GM19239 (cell line): ENCODE measurements at regions not wholly inside any gene's neighbourhood (a gene's known extent, or its start where the extent isn't known, plus 50 kb on each side); places are given as distances from the start of the nearest gene placed in this dataset.
"Not testable (repeated sequence)": the region's sequence is repeated elsewhere in the genome, so short reads cannot be mapped to it uniquely, and the experiment has no call there.

Experiments
- DNase-seq: peaks from one replicate; pipeline ENCODE4 v3.0.0; 2011; ENCODE audit warnings: low spot score; ENCODE audit not compliant: insufficient read length
- FAIRE-seq: peaks from 2 replicates; lab custom pipeline; 2011; peaks lifted over from hg19 to GRCh38; lab: Jason Lieb, UNC

DNA sequence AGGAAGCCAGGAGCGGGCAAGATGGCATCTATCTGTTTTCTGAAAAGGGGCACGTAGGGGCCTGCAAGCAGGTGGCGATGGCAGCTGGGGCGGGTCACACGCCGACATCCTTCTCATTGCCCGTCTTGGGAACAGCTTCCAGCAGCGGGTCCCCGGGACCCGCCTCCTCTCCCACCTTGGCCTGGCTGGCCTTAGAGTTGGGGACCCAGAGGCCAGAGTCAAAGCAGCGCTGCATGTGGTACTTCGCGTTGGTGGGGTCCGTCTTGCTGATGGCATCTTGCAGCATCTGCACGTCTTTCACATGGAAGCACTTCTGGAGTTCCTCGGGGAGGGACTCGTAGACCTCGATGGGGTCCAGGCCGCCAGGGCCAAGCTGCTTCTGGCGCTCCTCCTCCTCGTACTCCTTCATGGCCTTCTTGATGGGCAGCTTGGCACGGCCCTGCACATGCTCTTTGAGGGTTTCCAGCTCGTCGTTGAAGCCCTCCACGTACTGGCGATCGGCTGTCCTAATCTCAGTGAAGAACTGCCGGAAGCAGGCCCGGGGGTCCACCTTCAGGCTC is 127.6 kb upstream of the CLINT1 start:
- no peak for DNase-seq
- no peak for FAIRE-seq

DNA sequence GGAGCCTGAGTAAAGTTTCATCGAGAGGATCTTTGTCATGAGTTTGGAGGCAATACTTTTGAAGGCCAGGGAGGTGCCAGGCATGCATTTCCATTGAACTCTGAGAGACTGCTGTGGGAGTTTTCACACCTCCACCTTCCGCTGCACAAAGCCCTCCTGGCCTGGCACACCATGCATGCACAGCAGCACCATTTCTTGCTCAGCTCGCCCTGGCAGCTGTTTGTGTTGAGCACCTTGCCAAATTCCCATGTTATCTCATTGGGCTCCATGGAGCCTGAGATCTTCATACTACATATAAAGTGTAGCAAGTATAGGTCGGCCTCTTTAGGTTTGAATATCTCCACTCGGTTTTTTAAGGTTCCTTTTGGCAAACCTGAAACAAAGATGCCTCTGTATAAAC is 125.7 kb upstream of the CLINT1 start:
- no peak for FAIRE-seq
- no peak for DNase-seq

DNA sequence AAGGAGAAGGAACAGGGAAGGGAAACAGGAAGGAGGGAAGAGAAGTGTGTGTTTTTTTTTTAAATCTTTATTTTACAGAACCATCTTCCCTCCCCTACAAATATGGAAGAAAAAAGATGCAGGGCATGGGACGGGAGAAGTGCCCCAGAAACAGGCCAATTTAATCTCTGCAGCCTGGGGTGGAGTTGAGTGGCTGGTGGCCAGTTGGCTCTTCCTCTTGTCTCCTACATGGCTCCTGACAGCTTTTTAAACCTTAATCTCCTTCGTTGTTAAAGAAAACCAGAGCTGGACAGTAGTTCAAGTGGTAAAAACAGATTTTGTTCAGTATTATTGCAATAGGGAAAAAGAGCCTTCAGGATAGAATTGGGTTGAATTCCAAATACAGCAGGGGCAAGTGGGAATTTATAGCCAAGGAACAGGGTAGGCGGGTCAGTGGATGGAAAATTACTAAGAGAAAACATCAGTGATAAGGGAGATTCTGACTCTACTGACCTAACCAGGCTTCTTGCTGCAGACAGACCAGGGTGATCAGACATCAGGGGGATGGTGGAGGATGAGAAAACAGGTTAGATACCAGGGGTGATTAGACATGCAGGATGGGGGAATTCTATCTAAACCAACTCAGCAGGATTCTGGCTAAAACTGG is 125.1 kb upstream of the CLINT1 start:
- DNase-seq (no peak), FAIRE-seq (no peak)

DNA sequence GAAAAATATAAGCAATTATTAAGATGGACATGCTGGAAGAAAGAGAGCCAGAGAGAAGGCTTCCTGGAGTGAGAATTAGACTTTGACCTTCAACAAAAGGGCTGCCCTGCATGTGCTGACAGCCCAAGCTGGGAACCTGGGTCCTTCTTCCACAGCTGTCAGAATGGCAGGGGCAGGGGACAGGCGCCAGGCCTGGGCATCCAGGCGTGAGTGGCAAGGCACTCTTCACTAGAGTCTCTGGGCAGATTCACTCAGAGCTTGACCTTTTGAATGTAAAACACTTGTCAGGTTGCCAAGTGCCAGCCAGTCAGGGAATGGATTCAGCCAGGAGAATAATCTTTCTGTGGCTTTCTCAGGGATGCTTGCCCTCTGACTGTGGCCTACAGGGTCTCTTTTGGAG is 119.1 kb upstream of the CLINT1 start:
- DNase-seq, result no peak
- no peak for FAIRE-seq

DNA sequence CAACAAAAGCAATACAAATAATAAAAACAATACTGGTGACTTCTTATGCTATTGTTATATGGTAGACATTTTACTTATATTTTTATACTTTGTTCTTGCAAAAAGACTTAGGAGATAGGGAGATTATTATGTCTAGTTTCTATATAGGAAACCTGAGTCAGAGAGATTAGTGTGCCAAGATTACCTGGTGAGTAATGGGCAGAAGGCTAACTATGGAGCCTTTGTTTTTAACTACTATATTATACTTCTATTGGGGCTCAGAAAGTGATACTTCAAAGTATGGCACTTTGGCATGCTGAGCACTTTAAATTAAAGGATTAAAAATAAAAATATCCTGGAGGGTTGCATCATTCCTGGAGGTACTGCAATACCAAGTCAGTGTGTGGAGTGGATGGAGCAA is 117.5 kb upstream of the CLINT1 start:
- FAIRE-seq (no peak), DNase-seq (no peak)

DNA sequence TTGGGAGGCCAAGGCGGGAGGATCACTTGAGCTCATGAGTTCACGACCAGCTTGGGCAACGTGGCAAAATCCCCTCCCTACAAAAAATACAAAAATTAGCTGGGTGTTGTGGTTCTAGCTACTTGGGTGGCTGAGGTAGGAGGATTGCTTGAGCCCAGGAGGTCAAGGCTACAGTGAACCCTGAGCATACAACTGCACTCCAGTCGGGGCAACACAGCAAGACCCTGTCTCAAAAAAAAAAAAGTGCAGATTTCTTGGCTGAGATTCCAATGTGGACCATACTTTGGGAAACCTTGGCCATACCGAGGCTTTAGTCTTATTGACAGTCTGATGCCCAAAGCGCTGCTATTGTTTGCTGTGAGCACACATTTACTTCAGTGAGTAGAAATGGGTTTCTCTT is 113.6 kb upstream of the CLINT1 start:
- no peak for DNase-seq
- FAIRE-seq, result no peak

DNA sequence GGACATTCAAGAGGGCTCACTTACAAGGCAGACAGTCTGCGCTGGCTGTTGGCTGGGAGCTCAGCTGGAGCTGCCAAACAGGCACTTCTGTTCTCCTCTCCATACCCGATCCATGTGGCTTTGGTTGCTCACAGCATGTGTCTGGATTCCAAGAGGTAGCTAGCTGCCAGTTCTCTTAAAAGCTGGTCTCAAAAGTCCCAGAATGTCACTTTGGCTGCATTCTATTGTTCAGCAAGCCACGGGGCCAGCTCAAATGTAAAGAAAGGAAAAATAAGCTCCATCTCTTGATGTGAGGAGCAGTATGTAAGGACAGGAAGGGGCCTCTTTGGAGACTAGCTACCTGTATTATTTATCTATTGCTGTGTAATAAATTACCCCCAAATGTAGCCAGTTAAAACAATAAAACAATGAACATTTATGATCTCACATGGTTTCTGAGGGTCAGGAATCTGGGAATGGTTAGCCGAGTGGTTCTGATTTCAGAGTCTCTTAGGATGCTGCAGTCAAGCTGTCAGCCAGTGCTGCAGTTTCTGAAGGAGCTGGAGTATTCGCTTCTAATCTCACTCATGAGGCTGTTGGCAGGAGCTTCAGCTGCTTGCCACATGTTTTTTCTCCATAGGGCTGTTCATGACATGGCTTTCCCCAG is 112.7 kb upstream of the CLINT1 start:
- DNase-seq (no peak), FAIRE-seq (no peak)

DNA sequence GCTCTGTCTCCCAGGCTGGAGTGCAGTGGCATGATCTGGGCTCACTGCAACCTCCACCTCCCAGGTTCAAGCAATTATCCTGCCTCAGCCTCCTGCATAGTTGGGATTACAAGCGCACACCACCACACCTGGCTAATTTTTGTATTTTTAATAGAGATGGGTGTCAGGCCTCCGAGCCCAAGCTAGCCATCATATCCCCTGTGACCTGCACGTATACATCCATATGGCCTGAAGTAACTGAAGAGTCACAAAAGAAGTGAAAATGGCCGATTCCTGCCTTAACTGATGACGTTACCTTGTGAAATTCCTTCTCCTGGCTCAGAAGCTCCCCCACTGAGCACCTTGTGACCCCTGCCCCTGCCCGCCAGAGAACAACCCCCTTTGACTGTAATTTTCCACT is 109.6 kb upstream of the CLINT1 start:
- FAIRE-seq, DNase-seq: not testable (repeated sequence)

DNA sequence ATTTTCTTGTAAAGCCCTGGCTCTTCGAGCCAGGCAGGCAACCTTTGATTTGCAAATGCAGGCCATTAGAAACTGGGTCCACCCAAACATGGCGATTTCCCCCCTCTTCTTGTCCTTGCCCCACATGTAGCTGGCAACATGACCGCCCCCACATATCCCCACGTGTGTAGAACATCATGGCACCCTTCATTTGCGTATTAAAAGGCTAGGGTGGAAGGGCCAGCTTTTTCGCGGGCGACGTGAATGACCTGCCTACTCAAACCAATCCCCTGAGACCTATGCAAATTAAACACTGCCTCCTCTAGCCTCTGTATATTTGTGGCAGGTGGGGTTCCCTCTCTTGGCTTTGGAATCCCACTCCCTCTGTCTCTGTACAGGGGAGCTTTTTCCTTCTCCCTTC is 107.0 kb upstream of the CLINT1 start:
- DNase-seq (no peak), FAIRE-seq (no peak)

DNA sequence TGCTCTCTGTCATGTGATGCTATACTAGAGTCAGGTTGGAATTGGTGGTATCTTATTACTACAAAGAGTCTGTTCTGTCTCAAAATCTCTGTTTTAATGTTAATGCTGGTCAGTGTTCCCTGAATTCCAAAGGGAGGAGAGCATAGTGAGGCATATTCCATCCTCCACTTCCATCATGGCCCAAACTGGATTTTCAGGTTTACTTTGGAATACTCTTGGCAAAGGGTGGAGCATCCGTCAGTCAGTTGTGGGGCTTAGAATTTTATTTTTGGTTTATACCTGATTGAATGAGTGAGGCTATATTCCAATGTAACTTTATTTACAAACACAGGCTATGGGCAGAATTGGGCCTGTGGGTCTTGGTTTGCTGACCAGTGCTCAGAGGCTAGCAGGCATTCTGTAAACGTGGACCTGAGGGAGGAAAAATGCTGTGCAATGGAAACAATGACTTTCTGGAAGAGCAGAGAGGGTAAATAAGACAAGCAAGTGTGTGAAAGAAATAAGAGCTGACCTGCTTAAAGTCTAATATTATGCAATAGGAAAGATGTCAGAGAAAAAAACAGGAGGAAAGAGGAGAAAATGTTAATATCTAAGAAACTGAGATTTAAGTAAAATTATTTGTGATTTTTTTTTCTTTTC is 106.2 kb upstream of the CLINT1 start:
- no peak for DNase-seq
- FAIRE-seq, result no peak

DNA sequence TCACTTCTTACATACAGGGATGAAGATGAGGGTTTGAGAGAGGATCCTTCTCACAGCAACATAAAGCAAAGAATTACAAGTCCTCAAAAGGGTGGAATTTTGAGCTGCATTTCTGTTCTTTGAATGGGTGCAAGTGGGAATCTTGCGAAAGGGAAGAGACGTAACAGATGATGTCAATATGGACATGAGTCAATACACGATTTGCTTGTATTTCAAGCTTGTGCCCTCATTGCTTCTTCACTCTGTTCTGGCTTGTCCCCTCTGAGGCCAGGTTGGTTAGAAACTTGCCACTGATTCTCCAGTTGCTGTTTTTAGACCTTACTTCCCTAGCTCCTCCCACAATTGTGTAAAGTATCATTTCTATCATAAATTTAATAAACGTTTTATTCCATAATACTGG is 104.8 kb upstream of the CLINT1 start:
- DNase-seq, result no peak
- FAIRE-seq, result no peak

DNA sequence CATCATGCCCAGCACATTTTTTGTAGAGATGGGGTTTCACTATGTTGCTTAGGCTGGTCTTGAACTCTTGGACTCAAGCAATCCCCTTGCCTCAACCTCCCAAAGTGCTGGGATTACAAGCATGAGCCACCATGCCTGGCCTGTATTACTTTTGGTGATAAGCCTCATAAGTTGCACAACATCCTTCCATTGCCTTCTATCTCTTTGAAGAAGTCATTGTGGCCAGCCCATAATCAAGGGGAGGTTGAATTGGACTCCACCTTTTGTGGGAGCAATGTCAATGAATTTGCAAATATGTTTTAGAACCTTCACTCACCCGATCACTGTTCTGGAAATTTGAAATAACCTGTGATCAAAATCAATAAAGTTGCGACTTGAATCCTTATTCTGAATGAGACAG is 104.3 kb upstream of the CLINT1 start:
- FAIRE-seq (no peak), DNase-seq (no peak)

DNA sequence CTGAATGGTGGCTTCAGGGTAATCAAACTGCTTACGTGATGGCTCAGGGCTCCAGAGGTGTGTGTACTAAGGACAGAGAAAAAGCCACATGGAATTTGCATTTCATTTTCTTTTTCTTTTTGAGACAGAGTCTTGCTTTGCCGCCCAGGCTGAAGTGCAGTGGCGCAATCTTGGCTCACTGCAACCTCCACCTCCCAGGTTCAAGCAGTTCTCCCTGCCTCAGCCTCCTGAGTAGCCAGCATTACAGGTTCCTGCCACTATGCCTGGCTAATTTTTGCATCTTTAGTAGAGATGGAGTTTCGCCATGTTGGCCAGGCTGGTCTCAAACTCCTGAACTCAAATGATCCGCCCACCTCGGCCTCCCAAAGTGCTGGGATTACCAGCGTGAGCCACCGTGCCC is 103.7 kb upstream of the CLINT1 start:
- not testable (repeated sequence) for FAIRE-seq, DNase-seq

DNA sequence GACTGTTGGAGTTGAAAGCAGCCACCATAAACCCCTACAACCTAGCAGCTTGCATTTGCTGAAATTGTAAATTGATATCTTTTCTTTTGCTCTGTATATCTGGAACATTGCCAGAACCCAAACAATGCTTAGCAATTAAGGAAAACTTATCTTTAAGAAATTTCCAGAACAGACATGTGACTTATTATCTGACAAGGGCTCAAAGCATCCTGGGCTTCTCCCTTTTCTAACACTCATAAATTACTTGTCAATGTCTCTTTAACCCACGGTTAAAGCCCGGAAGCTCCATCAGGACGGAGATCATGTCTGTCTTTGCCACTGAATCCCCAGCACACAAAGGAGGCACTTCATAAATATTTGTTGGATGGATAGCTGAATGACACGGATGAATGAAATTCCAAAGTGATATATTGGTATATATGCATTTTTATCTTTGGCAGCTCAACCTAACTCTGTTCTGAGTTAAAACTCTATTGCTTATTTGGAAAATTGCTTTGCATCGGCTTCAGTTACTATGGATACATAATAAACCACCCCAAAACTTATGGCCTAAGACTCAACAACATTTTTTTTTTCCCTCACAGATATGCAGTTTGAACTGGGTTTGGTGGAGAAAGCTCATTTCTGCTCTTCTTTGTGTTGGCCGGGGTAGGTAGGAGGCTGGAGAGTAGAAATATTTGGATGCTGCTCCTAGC is 103.1 kb upstream of the CLINT1 start:
- DNase-seq, result no peak
- FAIRE-seq, result no peak

DNA sequence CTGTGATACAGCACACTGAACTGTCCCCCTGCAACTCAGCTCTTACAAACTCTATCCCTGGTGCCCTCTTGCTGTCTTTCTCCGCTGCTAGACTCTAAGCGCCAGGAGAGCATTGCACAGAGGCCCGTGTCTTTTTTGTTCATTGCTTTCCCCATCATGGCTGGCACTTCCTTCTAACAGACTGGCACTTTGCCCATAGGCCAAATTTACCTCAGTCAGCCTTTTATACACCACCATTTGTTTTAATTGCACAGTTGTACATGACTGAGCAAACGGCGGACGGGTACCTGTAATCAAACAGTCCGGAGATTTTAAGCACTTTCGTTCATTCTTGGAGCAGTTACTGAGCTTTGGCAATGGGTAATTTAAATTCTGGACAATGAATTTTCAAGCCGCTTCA is 102.2 kb upstream of the CLINT1 start:
- DNase-seq (no peak), FAIRE-seq (no peak)

DNA sequence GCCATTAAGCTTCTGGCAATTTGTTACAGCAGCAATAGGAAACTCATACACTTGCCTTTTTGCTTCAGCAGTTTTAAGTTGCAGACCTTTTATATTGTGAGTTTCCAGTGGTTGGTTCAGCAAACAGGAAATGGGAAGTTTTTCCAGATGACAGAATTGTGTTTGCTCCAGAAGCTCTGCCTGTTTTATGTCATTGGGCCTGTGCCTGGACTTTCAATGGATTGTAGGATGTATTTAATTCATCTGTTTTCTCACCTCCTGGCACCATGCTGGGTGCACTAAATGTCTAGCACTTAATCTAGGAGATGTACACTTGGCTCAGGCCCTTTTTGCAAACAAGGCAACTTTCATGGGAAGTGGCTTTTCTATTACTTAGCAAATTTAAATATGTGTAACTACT is 100.4 kb upstream of the CLINT1 start:
- FAIRE-seq, result no peak

DNA sequence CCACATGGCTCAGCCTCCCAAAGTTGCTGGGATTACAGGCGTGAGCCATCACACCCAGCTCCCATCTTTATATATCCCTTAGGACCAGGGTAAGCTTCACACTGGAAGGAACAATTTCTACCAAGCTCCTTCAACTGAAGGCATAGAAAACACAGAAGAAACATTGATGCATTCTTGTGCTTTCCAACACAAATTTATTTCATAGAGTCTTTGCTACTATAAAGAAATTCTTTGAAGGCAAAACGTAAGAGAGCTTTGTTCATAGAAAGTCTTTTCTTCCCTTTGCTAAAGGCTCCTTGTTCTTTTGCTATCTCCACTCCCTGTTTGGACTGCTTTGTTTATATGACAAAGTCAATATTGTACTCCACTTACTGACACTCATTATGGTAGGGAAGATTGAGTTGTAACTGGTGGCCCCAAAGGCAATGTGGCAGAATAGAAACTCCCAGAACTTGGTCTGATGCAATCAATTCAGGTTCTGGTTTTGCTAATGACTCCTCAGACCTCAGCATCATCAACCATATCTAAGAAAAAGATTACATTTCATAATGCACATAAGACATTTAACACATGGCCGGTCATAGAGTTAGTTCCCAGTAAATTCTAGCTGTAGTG is 97.4 kb upstream of the CLINT1 start:
- FAIRE-seq (no peak), DNase-seq (no peak)

More for the DNA sequence above, 100.4 kb upstream of the CLINT1 start:
- DNase-seq, result no peak

DNA sequence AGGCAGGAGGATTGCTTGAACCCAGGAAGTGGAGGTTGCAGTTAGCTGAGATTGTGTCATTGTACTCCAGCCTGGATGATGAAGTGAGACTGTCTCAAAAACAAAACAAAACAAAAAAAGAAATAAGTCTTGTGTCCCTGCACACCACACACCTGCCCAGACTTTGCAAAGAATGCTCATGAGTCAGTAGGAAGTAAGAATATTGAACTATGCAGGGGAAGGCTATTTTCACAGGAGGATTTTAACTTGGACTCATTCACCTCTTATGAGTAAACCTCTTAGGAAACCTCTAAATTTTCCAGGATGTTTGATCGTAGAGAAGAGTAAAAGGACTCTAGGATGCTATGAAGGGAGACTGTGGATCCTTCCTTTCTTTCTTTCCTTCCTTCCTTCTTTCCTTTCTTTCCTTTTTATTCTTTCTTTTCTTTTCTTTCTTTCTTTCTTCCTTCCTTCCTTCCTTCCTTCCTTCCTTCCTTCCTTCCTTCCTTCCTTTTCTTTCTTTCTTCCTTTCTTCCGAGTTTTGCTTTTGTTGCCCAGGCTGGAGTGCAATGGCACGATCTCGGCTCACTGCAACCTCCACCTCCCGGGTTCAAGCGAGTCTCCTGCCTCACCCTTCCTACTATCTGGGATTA is 96.7 kb upstream of the CLINT1 start:
- no peak for FAIRE-seq

DNA sequence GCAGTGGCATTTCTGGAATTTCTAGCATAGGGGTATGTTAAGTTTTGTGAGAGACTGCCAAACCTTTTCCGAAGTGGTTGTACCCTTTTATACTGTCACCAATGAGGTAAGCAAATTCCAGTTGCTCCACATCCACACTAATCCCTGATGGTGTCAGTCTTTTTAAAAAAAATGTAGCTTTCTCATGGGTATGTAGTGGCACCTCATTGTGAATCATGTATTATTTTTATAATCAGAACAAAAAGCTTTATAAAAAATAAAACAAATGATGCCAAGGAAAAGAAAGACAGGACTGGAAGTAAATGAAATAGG is 93.4 kb upstream of the CLINT1 start:
- FAIRE-seq (no peak), DNase-seq (no peak)

More for the DNA sequence above, 96.7 kb upstream of the CLINT1 start:
- DNase-seq, result no peak

DNA sequence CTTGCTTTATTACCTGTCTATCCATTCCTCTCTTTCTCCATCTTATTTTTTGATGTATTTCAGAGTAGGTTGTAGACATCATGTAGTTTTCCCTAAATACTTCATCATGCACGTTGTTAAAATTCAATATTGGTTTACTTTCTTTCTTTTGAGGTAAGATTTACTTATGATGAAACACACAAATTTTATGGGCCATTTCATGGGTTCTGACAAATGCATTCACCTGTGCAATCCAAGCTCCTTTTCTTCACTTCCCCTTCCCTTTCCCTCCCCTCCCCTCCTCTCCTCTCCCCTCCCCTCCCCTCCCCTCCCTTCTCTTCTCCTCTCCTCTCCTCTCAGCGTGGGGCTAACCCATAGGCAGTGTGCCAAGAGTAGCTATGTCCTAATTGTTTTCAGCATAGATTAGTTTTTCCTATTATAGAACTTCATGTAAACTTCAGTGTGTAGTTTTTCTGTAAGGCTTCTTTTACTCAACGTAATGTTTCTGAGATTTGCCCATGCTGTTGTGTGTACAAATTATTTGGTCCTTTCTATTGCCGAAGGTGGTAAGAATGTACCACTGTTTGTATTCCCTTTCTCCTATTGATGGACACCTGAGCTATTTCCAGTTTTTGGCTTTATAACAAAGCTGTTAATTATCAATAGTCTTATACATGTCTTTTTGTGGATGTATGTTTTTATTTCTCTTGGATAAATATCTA is 92.9 kb upstream of the CLINT1 start:
- FAIRE-seq, result no peak
- DNase-seq, result no peak
